Smooth muscle cell (in vitro differentiated cells): ENCODE measurements at regions not wholly inside any gene's neighbourhood (a gene's known extent, or its start where the extent isn't known, plus 50 kb on each side); places are given as distances from the start of the nearest gene placed in this dataset.

Experiments
- DNase-seq: peaks from one replicate; lab custom pipeline; 2025; ENCODE audit not compliant: unreplicated experiment; lab: John Stamatoyannopoulos, UW
- H2AFZ ChIP-seq: fragments of 200-600 bp; sonication (generic); 2 replicates; pipeline ENCODE4 v1.6.0; 2016; ENCODE audit warnings: antibody characterized with exemption, low read depth, mild to moderate bottlenecking
- H3F3A ChIP-seq: fragments of 200-600 bp; sonication (generic); 2 replicates; pipeline ENCODE4 v1.6.0; 2017; ENCODE audit warnings: antibody characterized with exemption, low read depth
- H3K27ac ChIP-seq: fragments of 200-600 bp; sonication (generic); 2 replicates; pipeline ENCODE4 v1.5.1; 2016; ENCODE audit warnings: low read depth, mild to moderate bottlenecking
- H3K27me3 ChIP-seq: fragments of 200-600 bp; sonication (generic); 2 replicates; pipeline ENCODE4 v1.6.1; 2016; ENCODE audit warnings: low read depth, mild to moderate bottlenecking
- H3K36me3 ChIP-seq: fragments of 200-600 bp; sonication (generic); 2 replicates; pipeline ENCODE4 v1.5.1; 2016; ENCODE audit warnings: low read depth
- H3K4me1 ChIP-seq: fragments of 200-600 bp; sonication (generic); 2 replicates; pipeline ENCODE4 v1.5.1; 2016; ENCODE audit warnings: low read depth
- H3K4me2 ChIP-seq: fragments of 200-600 bp; sonication (generic); 2 replicates; pipeline ENCODE4 v1.6.0; 2016; ENCODE audit warnings: mild to moderate bottlenecking
- H3K4me3 ChIP-seq: fragments of 200-600 bp; sonication (generic); 2 replicates; pipeline ENCODE4 v1.5.1; 2016; ENCODE audit warnings: mild to moderate bottlenecking
- H3K79me2 ChIP-seq: fragments of 200-600 bp; sonication (generic); 2 replicates; pipeline ENCODE4 v1.6.0; 2016; ENCODE audit warnings: low read depth, mild to moderate bottlenecking
- H3K9ac ChIP-seq: fragments of 200-600 bp; sonication (generic); 2 replicates; pipeline ENCODE4 v1.6.0; 2016; ENCODE audit warnings: low read depth
- H3K9me3 ChIP-seq: fragments of 200-600 bp; sonication (generic); replicated peaks from 2 replicates; pipeline ENCODE4 v1.5.1; 2016; ENCODE audit warnings: low read depth
- H4K20me1 ChIP-seq: fragments of 200-600 bp; sonication (generic); 2 replicates; pipeline ENCODE4 v1.6.0; 2016; ENCODE audit warnings: low read depth
- CTCF ChIP-seq: fragments of 200-600 bp; sonication (generic); IDR thresholded peaks from 2 replicates; pipeline ENCODE4 v1.5.1; 2017; ENCODE audit warnings: borderline replicate concordance, mild to moderate bottlenecking, antibody characterized with exemption; ENCODE audit not compliant: insufficient read depth, poor library complexity, severe bottlenecking
- WGBS: methylation state at CpG from one replicate; pipeline ENCODE4 v1.1.7; 2016; ENCODE audit warnings: low lambda C conversion rate; 5-methylcytosine and 5-hydroxymethylcytosine counted together

DNA sequence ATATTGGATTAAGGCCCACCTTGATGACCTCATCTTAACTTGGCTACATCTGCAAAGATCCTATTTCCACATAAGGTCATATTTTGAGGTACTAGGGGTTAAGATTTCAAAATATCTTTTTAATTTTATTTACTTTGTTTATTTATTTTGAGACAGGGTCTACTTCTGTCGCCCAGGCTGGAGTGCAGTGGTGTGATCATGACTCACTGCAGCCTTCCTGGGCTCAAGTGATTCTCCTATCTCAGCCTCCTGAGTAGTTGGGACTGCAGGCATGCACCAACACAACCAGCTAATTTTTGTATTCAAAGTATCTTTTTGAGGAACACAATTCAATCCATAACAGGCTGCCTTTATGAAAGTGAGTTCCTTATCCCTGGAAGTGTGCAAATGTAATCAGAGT is 212.3 kb downstream of the PALM2AKAP2 start:
- H3K27ac ChIP-seq = no peak overlapping the region
- peaks cover 1% of the 10 kb centered on the region for H3F3A ChIP-seq
- 90% methylated on average over 1 of the region's 1 CpG for WGBS
- H3K4me3 ChIP-seq = no peak overlapping the region
- H4K20me1 ChIP-seq = no peaks in the 10 kb centered on the region
- no peak overlapping the region for H3K4me2 ChIP-seq
- H3K9me3 ChIP-seq = no peaks in the 10 kb centered on the region
- no peaks in the 10 kb centered on the region for H3K79me2 ChIP-seq
- no peak for TF ChIP-seq CTCF
- no peaks in the 10 kb centered on the region for H3K27me3 ChIP-seq
- no peak for DNase-seq
- no peak overlapping the region for H3K9ac ChIP-seq
- H2AFZ ChIP-seq = no peak overlapping the region
- no peaks in the 10 kb centered on the region for H3K4me1 ChIP-seq
- no peaks in the 10 kb centered on the region for H3K36me3 ChIP-seq

DNA sequence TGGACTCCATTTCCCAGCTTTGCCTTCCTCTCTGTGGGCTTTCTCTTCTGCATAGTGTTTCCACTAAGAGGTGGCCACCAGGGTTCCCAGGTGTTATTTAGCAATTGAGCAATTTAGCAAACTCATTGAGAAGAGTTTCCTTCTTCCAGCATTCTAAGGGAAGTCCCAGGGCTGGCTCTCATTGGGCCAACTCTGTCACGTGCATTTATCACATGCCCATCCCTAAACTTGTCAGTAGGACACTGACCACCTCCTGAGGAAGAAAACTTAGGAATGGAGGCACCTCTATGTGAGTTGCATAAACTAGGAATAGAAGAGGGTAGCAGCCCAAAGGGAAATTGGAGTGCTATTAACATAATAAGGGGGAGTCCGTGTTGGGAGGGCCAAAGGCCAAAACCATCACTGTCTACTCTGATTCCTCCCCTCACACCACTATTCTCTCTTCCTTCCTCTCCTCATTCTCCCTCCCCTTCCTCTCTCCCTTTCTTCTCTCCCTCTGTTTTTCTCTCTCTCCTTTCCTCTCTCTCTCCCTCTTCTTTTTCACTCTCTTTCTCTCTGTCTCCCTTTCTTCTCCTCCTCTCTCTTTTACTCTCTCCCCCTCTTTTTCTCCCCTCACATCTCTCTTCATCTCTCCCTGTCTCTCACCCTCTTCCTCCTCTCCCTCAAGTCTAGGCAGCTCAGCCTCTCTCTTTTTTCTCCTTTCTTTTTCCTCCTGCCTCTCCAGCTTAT is 213.4 kb downstream of the PALM2AKAP2 start:
- no peak for DNase-seq
- 60% methylated on average over 2 of the region's 2 CpGs for WGBS
- no peaks in the 10 kb centered on the region for H3K79me2 ChIP-seq
- no peak overlapping the region for H3K27ac ChIP-seq
- H3K4me2 ChIP-seq = no peak overlapping the region
- no peaks in the 10 kb centered on the region for H3K4me1 ChIP-seq
- TF ChIP-seq CTCF = no peak
- H4K20me1 ChIP-seq = no peaks in the 10 kb centered on the region
- H3K36me3 ChIP-seq = no peaks in the 10 kb centered on the region
- no peaks in the 10 kb centered on the region for H3K27me3 ChIP-seq
- no peak overlapping the region for H3K9ac ChIP-seq
- H3F3A ChIP-seq = no peaks in the 10 kb centered on the region
- H3K9me3 ChIP-seq = no peaks in the 10 kb centered on the region
- H2AFZ ChIP-seq = no peak overlapping the region
- H3K4me3 ChIP-seq = no peak overlapping the region

DNA sequence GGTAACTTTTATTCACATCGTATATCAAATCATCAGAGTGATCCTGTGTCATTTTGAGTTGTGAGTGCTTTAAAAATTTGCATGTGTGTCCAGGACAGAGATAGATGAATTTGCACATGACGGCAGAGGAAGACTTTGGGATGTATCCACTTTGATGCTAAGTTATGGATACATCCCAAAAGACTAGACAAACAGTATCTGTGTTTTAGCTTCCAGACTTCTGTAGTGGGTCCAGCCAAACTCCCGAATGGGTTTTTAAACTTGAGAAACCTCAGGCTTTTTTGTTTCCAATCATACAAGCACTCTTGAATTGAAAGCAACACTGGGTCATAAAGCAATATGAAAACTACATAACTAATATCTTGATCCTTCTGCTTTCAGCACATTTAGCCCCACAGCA is 213.8 kb downstream of the C9orf152 start:
- H3K9me3 ChIP-seq = no peaks in the 10 kb centered on the region
- no peaks in the 10 kb centered on the region for H3K79me2 ChIP-seq
- H3K27ac ChIP-seq = no peak overlapping the region
- no peaks in the 10 kb centered on the region for H3K27me3 ChIP-seq
- no peaks in the 10 kb centered on the region for H3F3A ChIP-seq
- DNase-seq = no peak
- H3K4me1 ChIP-seq = no peaks in the 10 kb centered on the region
- H3K4me2 ChIP-seq = no peak overlapping the region
- TF ChIP-seq CTCF = no peak
- no peak overlapping the region for H3K9ac ChIP-seq
- H4K20me1 ChIP-seq = no peaks in the 10 kb centered on the region
- H2AFZ ChIP-seq = no peak overlapping the region
- no peaks in the 10 kb centered on the region for H3K36me3 ChIP-seq
- no peak overlapping the region for H3K4me3 ChIP-seq
- 98% methylated on average over 3 of the region's 3 CpGs for WGBS
